Brain microvascular endothelial cell (primary cell): ENCODE measurements at regions not wholly inside any gene's neighbourhood (a gene's known extent, or its start where the extent isn't known, plus 50 kb on each side); places are given as distances from the start of the nearest gene placed in this dataset.
"Not testable (repeated sequence)": the region's sequence is repeated elsewhere in the genome, so short reads cannot be mapped to it uniquely, and the experiment has no call there.

Experiments used
- DNase-seq: peaks from one replicate; pipeline ENCODE4 v3.0.0-alpha.2; 2020
- H3K27ac ChIP-seq: fragments of 250-450 bp; sonication (Bioruptor Pico); 2 replicates; pipeline ENCODE4 v1.5.1; 2020; ENCODE audit warnings: mild to moderate bottlenecking, moderate library complexity
- H3K27me3 ChIP-seq: fragments of 250-450 bp; sonication (Bioruptor Pico); replicated peaks from 2 replicates; pipeline ENCODE4 v1.5.1; 2020; ENCODE audit warnings: mild to moderate bottlenecking
- H3K36me3 ChIP-seq: fragments of 250-450 bp; sonication (Bioruptor Pico); replicated peaks from 2 replicates; pipeline ENCODE4 v1.5.1; 2020; ENCODE audit warnings: mild to moderate bottlenecking
- H3K4me3 ChIP-seq: 2 replicates; pipeline ENCODE4 v1.5.1; 2011; ENCODE audit warnings: low read depth, mild to moderate bottlenecking, control low read depth, low read length, moderate library complexity
- in situ Hi-C: cut with HindIII; loops from 2 replicates; pipeline ENCODE4 v1.10.0; 2017; ENCODE audit warnings: low sequenced_read_pairs, low pct_ligation_motif_present
- TF ChIP-seq, protein P1 (sequence below): IDR thresholded peaks from 2 replicates; pipeline ENCODE4 v1.5.1; 2011; ENCODE audit warnings: low read depth, mild to moderate bottlenecking, moderate library complexity, low read length, control low read depth, inconsistent platforms; ENCODE audit errors: missing control alignments

GRCh38 chr9:19914044-19914443 lies 125.2 kb upstream of the SLC24A2 start:
- Histone ChIP-seq H3K27ac (no peak overlapping the region), H3K4me3 (no peak overlapping the region), H3K36me3 (no peaks in the 10 kb centered on the region), H3K27me3 (no peaks in the 10 kb centered on the region)
- in situ Hi-C loops = loop anchor here (25.0 kb wide), 1 partner anchor 427 kb away; no protein-coding TSS in a partner anchor
- TF ChIP-seq, protein P1, sequence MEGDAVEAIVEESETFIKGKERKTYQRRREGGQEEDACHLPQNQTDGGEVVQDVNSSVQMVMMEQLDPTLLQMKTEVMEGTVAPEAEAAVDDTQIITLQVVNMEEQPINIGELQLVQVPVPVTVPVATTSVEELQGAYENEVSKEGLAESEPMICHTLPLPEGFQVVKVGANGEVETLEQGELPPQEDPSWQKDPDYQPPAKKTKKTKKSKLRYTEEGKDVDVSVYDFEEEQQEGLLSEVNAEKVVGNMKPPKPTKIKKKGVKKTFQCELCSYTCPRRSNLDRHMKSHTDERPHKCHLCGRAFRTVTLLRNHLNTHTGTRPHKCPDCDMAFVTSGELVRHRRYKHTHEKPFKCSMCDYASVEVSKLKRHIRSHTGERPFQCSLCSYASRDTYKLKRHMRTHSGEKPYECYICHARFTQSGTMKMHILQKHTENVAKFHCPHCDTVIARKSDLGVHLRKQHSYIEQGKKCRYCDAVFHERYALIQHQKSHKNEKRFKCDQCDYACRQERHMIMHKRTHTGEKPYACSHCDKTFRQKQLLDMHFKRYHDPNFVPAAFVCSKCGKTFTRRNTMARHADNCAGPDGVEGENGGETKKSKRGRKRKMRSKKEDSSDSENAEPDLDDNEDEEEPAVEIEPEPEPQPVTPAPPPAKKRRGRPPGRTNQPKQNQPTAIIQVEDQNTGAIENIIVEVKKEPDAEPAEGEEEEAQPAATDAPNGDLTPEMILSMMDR = no peak
- DNase-seq = no peak

DNA sequence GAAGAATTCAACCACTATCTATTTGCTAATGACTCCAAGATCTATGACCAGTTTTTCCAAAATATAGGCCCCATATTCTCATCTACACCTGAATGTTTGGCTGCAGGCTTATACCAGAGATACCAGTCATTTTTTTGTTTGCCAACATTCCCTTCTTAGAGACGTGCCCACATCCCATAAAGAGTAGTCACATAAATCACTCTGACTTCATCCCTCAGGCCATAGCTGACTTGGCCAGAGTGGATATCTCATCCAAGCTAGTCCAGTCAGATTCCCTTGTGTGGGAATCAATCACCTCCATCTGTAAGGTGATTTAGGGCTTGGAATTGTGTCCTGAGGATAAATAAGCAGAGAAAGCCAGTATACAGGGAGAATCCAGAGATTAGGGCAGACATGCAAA lies 124.3 kb upstream of the SLC24A2 start:
- H3K27me3 ChIP-seq = no peaks in the 10 kb centered on the region
- in situ Hi-C loops = loop anchor here (25.0 kb wide), 1 partner anchor 426 kb away; no protein-coding TSS in a partner anchor
- TF ChIP-seq, protein P1 = no peak
- H3K4me3 ChIP-seq = no peak overlapping the region
- no peak for DNase-seq
- H3K27ac ChIP-seq = no peak overlapping the region
- H3K36me3 ChIP-seq = no peaks in the 10 kb centered on the region

DNA sequence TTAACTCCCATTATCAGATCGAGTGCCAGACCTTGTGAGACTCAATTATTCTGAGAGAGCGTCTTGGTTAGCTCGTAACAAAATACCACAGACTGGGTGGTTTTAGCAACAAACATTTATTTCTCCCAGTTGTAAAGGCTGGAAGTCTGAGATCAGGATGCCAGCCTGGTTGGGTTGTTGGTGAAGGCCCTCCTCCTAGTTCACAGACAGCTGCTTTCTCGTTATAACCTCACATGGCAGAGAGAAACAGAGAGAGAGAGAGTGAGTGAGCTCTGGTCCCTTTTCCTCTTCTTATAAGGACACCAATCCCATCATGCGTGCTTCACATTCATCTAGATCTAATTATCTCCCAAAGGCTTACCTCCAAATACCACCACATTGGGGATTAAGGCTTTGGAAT lies 114.2 kb upstream of the SLC24A2 start:
- TF ChIP-seq, protein P1 = no peak
- no peak overlapping the region for H3K4me3 ChIP-seq
- in situ Hi-C loops = loop anchor here (25.0 kb wide), 1 partner anchor 416 kb away; no protein-coding TSS in a partner anchor
- DNase-seq = no peak
- no peaks in the 10 kb centered on the region for H3K27me3 ChIP-seq
- H3K27ac ChIP-seq = no peak overlapping the region
- H3K36me3 ChIP-seq = no peaks in the 10 kb centered on the region

DNA sequence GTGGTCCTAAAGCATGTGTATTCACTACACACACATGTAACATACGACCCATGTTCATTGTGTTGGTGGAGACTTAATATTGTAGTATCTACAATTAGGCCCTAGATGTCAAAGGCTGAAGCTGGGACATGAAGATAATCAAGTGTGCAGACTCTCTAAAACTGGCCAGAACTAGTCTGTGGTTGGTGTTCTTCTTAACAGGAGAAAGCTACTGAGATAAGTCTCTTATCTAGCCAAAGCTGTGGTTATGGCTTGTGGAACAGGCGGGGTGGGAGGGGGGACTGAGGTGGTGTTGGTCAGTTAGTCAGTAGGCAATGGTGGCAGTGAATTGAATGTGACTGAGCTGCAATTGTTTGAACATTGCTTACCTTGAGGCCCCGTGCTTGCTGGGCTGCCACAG lies 112.7 kb upstream of the SLC24A2 start:
- Histone ChIP-seq H3K27ac (no peak overlapping the region), H3K4me3 (no peak overlapping the region), H3K27me3 (no peaks in the 10 kb centered on the region), H3K36me3 (no peaks in the 10 kb centered on the region)
- DNase-seq = no peak
- in situ Hi-C loops = loop anchor here (25.0 kb wide), 1 partner anchor 414 kb away; no protein-coding TSS in a partner anchor
- TF ChIP-seq, protein P1 = no peak

DNA sequence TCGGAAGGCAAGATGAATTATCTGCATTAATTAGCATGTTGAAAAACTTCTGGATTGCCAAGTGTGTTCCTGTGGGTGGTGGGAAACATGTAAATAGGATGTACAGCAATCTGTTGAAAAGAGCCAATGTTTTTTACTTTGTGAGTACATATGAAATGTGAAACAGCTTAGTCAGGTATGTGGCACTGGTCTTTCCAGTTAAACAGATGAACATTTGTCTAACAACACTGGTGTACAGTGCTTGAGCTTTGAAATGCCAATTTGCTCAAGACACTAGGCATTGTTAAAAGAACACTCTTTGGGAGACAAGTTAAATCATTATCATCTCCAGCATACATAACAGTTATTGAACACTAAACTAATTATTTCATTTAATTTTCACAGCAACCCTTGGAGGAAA lies 107.3 kb upstream of the SLC24A2 start:
- Histone ChIP-seq H3K36me3 (no peaks in the 10 kb centered on the region), H3K27me3 (no peaks in the 10 kb centered on the region), H3K27ac (no peak overlapping the region), H3K4me3 (no peak overlapping the region)
- DNase-seq = no peak
- in situ Hi-C loops = no loop called here
- TF ChIP-seq, protein P1 = no peak

GRCh38 chr9:19895578-19895977 lies 106.7 kb upstream of the SLC24A2 start:
- H3K27me3 ChIP-seq, H3K36me3 ChIP-seq, in situ Hi-C loops, H3K4me3 ChIP-seq, H3K27ac ChIP-seq, DNase-seq: not testable (repeated sequence)
